NK-92 treated with Interleukin-12 subunit alpha and Interleukin-12 subunit beta, amount 100 ng/mL, for 24 hours (cell line): ENCODE measurements at regions not wholly inside any gene's neighbourhood (a gene's known extent, or its start where the extent isn't known, plus 50 kb on each side); places are given as distances from the start of the nearest gene placed in this dataset.

Experiments
- DNase-seq: peaks from one replicate; lab custom pipeline; 2025; lab: John Stamatoyannopoulos, UW

DNA sequence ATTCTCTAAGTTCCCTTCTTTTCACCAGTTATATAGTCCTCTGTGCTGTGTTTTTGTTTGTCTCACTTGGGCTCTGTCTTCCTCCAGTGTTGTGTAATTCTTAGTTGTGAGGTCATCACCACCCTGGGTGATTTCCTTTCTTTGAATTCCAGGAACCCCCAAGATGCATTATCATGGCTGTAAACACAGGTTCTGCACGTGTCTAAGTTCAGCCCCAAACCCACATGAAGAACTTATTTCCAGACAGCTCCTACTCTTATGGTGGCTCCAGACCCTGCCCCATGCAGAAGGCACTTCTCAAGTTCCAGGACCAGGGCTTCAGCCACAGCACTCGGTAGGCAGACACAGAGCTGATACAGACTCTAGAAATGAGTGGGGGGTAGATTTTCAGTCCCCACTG lies 560.5 kb downstream of the BCL11B start:
- no peak for DNase-seq

DNA sequence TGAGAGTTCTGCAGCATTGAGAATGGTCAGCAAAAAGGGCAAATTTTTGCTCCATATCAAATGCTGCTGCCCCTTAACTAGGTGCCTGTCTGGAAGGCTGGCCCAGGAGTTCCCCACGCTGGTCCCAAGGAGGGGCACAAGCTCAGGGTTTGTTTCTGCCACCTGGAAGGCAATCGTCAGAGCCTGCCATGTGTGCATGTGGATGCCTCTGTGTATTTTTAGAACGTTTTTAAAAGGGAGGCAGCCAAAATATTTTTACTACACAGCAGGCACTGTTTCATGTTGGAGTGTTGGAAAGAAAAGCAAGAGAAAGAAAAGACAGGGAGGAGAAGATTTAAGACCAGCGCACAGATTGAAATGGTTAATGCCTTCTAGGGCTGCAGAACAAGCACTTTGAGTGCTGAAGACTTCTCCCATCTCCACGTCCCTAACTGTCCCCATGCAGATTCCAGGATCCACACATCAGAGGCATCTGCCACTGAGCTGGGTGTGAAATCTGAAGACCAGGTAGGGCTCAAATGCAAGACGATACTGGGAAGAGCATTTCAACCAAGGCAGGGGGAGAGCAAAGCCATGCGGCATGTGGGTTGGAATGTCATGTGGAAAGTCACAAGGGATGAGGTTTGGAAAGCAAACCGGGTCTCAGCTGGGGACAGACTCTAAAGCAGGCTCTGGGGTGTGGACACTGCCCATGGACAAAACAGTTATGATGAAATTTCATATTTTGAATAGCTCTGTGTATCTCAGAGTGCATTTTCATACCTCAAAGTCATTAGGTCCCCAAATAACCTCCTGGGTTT lies 557.2 kb downstream of the BCL11B start:
- no peak for DNase-seq

DNA sequence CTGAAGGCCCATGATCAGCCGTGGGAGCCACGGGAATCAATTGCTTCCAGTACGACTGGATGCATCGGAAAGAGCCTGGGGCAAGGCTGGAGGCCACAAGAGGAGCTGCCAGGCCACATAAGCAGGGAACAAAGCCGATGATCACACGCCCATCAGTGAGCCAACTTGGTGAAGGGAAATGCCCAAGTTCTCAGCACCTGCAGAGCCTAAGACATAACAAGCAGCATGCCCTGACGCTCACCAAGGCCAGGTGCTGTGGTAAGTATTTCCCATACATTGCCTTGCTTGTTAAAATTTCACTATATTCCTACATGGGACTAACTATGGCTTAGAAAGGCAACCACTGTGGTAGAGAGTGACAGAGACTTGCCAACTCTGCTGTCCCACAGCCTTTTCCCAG lies 555.9 kb downstream of the BCL11B start:
- DNase-seq: no peak

DNA sequence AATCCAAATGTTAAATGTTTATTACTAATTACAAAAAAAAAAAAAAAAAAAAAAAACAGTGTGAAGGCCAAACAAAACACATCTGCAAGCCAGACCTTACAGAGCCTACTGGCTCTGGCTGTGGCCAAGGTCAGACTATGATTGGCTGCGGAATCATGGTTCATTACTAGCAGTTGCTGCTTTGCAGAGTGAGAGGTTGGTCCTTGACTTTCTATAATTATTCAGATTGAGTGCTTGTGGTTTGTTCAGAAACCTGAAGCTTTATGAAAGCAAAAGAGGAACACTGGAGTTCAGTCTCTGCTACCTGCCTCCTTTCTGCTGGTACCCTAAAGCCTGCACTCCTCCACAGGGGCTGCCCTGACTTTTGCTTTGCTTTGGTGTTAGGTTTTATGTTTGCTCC lies 550.9 kb downstream of the BCL11B start:
- no peak for DNase-seq

DNA sequence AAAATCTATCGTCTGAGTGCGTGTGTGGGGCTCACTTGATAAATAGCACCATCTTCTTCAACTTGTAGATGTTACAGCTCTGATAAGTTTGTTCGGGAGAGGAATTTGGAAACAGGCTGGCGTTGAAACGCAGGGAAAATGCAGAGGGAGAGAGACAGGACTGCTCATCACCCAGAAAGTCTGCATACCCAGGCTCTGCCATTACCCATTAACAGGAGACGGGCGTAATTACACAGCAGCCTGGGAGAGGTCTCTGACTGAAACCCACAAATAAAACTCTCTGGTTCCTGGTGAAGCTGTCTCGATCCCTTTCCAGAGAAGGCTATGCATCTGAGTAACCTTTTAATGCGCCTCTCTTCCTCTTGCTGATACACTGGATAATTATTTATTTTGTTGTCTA lies 547.3 kb downstream of the BCL11B start:
- DNase-seq: no peak

DNA sequence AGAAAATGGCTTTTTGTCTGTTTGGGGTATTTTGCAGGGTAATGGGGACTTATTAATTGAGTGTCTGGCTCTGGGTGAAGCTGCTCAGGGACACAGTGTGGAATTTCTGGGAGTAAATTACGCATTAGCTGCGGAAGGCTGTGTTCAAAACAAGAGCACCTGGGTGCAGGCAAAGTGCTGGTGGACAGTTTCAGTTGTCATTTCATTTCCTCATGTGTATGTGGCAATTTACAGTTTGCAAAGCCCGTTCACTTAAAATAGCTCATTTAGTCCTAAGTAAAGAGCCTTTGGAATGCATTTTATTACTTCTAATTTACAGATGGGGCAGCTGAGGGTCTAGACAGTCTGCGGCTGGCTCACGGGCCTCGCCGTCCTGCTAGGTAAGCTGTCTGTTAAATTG lies 546.8 kb downstream of the BCL11B start:
- no peak for DNase-seq

DNA sequence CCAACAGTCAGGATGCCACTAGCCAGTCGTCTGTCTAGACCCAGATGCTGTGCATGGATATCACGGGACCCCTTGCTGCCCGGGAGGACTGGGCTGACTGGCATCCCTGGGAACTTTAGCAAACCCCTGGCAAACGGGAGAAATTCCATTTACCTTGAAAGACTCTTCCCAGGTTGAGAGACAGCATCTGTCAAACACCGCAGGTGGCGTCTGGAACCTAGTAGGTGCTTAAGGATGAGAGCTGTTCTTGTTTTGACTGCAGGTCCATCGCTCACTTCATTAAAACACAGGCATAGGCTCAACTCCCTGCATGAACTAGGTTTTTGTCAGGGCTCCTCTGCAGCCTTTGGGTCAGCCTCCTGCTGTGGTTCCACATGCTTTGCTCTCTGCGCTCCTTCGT lies 546.3 kb downstream of the BCL11B start:
- DNase-seq: no peak

DNA sequence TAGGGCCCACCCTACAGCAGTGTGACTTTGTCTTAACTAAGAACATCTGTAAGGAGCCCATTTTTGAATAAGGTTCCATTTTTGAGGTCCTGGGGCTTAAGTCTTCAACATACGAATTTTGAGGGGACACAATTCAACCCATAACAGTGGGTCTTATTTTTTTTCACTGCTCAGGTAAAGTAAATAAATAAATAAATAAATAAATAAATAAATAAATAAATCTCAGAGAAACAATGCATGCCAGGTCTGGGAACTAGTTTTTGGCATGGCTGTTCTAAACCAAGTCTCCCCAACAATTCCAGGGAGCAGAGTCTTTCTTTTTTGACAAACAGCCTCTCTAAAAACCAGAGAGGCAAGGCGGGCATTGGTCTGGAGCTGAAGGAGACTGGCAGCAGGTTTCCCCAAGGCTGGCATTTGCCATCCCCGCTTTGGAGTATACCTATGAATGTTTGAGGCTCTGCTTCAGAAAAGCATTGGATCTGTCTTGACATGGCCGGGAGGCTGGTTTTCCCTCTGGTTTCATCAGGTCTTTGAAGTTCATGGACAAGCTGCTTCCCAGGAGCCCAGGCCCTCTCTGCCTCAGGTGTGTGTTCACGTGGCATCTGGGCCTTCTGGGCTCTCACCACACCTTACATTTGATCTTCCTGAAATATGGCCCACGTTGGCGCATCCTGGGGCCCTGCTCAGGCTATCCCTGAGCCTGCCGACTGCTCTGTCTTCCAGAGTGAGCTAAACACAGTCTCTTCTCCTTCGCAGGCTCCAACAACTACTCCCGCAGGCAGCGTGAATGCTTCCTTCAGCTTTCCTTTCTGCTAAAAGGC lies 545.2 kb downstream of the BCL11B start:
- DNase-seq: no peak

DNA sequence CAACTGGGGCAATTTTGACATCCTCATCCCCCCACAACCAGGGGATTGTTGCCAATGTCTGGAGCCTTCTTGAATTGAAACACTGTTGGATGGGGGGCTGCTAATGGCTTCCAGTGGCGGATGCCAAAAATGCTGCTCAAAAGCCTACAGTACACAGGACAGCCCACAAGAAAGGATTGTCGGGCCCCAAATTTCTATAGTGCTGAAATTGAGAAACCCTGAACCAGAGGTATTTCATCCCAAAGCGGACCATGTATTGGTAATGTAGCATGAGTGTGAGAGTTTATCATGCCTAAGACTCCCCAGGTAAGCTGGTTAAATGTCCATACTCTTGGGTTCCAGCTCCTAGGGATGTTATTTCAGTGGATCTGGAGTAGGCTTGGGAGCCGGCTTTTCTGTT lies 544.0 kb downstream of the BCL11B start:
- DNase-seq: no peak

DNA sequence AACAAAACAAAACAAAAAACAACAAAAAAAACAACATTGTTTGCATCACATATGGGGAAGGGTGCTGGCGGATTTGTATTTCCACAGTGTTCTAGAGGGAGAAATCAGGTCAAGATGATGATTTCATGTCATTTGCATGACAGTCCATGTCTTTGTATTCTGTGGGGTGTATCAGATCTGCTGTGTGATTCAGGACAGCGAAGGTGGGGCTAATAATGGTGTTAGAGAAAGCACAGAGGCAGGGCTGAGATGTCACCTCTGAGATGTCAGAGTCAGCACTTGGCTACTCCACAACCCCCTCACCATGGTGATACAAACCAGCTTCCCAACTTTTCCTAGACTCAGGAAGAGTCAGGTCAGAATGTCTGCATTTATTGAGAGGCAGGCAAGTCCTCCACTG lies 543.2 kb downstream of the BCL11B start:
- DNase-seq: no peak

DNA sequence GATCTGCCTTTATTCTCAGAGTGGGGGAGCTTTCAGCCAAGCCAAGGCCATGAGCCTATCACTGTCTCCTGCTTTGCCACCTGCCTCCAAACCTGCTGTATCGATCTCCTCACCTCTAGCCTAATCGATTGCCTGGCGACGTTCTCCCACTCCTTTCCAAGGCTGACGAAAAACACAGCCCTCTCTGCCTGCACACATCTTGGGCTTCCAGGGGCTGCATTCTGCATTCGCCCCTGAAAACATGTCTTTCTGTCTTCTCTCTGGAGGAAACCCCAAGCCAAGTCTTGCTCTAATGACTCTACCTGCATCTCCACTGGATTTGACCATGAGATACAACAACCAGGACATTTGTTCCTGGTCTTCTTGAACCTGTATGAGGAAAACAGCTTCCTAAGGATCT lies 540.7 kb downstream of the BCL11B start:
- DNase-seq: no peak

DNA sequence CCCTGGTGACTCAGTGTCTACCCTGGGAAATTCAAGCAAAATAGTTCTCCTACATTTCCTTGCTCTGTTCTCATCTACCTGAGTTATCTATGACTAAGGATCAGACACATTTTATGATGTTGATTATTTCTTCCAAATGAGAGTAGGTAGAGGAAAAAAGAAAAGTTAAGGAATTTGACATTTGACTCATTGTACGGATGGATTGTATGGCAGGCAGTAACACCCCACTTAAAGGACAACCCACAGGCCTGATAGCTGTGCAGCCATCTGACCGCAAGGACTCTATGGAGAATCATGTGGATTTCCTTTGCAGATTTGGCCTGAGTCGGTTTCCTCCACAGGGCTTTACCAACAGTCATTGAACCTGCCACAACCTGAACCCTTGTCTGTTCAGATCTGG lies 540.3 kb downstream of the BCL11B start:
- DNase-seq: no peak

DNA sequence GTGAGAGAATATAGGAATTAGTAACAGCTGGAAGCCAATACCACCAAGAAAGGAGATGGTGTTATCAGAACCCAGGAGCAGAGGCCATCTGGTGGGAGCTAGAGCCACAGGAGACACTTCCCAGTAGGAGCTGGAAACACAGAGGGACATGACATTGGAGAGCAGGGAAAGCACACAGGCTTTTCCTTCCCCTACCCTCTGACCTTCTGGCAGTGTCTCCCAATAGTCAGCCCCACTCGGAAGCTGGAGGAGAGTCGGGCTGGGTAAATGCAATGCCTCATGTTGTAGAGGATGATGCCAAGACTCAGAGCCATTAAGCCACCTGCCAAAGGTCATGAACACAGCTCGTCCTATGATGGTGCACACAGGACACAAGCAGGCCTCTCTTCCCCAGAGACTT lies 538.5 kb downstream of the BCL11B start:
- no peak for DNase-seq

DNA sequence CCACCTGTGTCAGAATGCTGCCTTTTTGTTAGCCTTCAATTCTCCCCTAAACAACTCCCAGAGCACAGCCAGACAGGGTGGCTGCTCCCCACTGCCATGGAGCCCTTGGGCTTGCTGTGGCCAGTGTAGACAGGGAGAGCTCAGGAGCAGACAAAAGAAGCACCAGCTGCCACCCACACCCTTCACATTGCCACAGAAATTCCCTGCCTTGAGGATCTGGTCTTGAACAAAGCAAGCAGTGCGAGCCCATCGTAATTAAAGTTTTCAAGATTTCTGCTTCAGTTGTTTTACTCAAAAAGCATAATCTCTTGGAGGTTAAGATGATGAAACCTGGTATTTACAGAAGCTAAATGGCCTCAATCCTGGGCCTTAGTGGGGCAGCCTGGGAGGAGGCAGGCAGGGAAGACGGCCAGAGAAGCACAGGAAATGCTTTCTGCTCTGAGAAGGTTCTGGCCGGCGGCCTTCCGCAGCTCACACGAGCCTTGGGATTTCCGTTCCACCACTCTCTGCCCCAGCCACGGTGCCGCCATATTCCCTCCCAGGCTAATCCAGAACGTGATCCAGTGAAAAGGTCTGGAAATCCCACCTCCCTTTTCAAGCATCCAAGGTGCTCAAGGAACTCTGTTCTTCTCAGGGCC lies 535.2 kb downstream of the BCL11B start:
- DNase-seq: no peak

DNA sequence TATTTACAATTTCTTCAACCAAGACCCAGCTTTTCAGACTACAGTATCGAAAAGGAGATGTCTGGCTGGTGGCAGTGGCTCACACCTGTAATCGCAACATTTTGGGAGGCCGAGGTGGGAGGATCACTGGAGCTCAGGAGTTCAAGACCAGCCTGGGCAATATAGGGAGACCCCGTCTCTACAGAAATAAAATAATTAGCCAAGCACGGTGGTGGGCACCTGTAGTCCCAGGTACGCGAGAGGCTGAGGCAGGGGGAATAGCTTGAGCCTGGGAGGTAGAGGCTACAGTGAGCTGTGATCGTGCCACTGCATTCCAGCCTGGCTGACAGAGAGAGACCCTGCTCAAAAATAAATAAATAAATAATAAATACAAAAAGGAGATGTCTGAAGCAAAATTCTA lies 530.5 kb downstream of the BCL11B start:
- DNase-seq: no peak

DNA sequence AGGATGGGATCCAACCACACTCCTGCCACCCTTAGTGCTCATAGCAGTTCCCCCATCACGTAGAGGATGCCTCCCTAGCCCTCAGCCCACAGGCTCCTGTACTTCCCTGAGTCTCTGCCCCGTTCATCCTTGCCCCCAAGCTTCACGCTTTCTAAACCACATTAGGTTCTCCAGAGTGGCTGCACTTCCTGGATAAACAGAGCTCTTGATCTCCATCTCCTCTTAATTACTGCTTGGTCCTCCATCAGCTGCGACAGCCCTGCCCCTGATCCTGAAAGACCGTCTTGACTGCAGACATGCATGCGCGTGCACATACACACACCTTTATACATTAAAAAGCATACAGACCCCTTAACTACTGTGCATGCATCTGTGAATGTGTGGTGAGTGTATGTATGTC lies 530.0 kb downstream of the BCL11B start:
- DNase-seq: no peak

DNA sequence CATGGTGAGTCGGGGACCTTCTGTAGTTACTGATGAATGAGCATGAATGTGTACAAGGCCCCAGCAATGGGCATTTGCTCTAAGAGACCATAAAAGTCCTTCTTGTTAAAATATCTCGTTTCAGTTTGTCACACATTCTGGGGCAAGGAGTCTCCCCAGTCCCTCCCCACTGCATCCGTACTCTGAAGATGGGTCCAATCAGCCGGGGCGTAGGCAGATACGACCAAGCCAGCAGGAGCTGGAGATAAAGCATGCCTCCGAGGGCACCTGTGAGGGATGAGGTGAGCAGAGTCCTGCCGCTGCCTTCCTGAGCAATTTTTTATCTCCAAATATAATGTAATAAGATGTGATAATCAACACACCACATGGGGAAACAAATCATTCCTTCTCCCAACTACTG lies 528.5 kb downstream of the BCL11B start:
- no peak for DNase-seq

DNA sequence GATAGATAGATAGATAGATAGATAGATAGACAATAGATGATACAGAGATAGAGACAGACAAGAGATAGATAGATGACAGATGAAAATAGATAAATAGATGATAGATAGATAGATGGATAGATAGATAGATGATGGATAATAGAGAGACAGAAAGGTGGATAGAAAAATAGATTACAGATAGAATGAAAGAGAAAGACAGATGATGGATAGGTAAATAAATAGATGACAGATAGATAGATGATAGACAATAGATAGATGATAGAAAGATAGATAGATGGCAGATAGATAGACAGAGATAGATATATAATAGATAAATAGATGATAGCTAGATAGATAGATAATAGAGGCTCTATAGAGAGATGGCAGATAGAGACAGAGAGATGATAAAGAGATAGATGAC lies 523.0 kb downstream of the BCL11B start:
- DNase-seq: no peak

DNA sequence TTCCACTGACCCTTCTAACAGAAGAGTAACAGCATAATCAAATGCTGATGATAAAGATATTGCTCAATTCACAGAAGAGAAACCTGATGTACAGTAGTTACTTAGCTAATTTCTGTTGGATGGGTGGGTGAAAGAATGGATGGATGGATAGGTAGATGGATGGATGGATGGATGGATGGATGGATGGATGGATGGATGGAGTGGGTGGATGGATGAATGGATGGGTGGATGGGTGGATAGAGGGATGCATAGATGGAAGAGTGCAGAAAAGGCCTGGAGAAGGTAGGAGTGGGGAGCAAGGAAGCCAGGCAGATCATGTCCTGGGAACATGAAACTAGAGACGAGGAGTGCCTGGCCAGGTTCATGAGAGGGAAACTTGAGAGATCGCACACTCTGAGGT lies 520.9 kb downstream of the BCL11B start:
- no peak for DNase-seq

DNA sequence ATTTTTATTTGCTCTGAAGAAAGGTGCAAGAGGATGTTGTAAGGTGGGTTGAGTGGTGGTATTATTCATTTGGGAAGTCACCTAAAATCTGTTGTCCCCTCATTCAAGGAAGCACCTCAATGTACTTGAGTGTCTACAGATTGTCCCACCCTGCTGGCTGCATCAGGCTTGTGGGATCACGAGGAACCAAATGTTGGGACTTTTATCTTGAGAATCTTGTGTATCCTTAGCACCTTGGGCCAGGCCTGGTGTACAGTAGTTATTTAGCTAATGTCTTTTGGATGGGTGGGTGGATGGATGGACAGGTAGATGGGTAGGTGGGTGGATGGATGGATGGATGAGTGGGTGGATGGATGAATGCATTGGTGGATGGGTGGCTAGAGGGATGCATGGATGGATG lies 519.3 kb downstream of the BCL11B start:
- DNase-seq: no peak

DNA sequence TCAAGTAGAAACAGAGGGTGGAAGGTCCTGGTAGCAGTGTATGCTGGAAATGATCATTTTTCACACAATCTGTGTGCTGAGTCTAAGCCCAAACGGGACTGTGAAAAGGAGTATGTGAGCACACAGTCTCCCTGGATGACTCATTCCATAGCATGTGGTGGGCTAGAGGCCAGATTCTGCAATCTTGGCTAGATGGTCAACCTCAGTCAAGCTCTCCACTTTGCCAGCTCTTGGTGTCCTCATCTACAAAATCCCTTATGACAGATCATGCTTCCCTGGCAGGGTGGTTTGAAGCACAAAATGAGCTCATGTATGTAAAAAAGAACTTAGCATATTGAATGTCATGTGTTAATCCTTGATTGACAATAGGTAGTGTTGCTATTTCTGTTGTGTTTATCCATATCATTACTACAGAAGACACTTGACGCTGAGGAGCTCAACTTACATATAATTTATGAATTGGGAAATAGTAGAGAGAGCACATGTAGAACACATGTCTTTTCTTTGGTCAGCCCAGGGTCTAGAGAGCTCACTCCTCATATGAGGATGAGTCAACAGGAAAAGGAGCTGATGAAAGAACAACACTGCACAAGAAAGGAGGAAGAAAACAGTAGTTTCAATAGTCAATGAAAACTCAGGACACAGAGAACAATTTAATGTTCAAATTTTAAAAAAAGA lies 517.5 kb downstream of the BCL11B start:
- peak; percentile 21 for DNase-seq

DNA sequence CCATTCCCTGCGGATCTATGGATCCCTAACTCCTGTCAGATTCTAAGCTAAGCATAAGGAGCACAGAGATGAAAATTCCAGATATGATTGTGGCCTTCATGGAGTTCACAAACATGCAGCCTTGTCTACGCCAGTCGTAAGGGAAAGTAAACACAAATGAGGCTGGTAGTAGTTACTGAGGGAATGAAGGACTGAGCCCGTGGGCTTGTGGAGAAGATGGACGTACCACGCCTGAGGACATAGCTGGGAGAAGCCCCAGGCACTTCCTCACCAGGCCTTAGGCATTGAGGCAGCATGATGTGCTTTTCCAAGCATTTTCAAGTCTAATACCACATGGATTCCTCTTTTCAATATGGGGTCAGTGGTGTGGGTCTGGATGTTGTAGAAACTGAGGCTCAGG lies 515.2 kb downstream of the BCL11B start:
- no peak for DNase-seq

DNA sequence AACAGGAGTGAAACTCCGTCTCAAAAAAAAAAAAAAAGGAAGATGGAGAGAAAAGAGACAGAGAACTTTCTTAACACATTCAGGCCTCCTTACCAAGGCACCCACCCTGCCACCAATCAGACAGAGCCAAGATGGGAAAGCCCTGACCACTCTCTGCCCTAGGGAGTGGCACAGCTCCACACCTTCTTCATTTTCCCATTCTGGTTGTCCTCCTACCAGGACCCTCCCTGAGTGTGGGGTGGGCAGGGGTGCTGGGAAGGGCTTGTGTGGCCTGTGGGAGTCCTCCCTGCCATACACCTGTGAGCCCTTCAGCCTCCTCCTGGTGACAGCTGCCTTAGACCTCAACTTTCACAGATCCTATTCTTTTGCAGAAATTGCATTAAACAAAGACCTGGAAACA lies 513.6 kb downstream of the BCL11B start:
- no peak for DNase-seq
